ENCODE measurements at regions not wholly inside any gene's neighbourhood (a gene's known extent, or its start where the extent isn't known, plus 50 kb on each side); places are given as distances from the start of the nearest gene placed in this dataset.

- TF ChIP-seq ZNF394 (tag by site-specific recombination; IDR thresholded peaks at IDR 0.05; ENCODE audit: borderline replicate concordance) (no peak), YY1 (tag by site-specific recombination; IDR thresholded peaks at IDR 0.05) (no peak), ZNF114 (tag by site-specific recombination; IDR thresholded peaks at IDR 0.05) (no peak), CTCF (tag by site-specific recombination; IDR thresholded peaks at IDR 0.05) (no peak), ZNF146 (tag by site-specific recombination; IDR thresholded peaks at IDR 0.05) (no peak), ZNF138 (tag by site-specific recombination; IDR thresholded peaks at IDR 0.05; ENCODE audit: borderline replicate concordance) (no peak), SP2 (tag by site-specific recombination; IDR thresholded peaks at IDR 0.05) (no peak)
Observed at GRCh38 chr2:78202986-78203670, 681.0 kb upstream of the LRRTM4 start.

Measured in HEK293 (cell line).